ENCODE measurements at regions not wholly inside any gene's neighbourhood (a gene's known extent, or its start where the extent isn't known, plus 50 kb on each side); places are given as distances from the start of the nearest gene placed in this dataset.

DNA sequence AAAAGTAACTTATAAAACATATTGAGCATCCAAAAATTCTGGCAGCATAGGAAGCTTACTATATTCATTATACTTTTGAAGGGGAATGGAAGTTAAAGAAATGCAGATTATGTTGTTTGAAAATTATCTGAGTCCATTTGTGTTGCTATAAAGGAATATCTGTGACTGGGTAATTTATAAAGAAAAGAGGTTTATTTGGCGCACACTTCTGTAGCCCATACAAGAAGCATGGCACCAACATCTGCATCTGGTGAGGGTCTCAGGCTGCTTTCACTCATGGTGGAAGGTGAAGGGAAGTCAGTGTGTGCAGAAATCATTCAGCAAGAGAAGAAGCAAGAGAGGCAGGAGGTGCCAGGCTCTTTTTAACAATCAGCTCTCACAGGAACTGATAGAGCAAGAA lies 55.5 kb upstream of the BACH1 start:
- TF ChIP-seq, protein P1, sequence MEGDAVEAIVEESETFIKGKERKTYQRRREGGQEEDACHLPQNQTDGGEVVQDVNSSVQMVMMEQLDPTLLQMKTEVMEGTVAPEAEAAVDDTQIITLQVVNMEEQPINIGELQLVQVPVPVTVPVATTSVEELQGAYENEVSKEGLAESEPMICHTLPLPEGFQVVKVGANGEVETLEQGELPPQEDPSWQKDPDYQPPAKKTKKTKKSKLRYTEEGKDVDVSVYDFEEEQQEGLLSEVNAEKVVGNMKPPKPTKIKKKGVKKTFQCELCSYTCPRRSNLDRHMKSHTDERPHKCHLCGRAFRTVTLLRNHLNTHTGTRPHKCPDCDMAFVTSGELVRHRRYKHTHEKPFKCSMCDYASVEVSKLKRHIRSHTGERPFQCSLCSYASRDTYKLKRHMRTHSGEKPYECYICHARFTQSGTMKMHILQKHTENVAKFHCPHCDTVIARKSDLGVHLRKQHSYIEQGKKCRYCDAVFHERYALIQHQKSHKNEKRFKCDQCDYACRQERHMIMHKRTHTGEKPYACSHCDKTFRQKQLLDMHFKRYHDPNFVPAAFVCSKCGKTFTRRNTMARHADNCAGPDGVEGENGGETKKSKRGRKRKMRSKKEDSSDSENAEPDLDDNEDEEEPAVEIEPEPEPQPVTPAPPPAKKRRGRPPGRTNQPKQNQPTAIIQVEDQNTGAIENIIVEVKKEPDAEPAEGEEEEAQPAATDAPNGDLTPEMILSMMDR (IDR thresholded peaks at IDR 0.05; ENCODE audit: borderline replicate concordance, extremely low read depth, low read length, poor library complexity, severe bottlenecking) = no peak
- TF ChIP-seq EZH2 (IDR thresholded peaks at IDR 0.05; ENCODE audit: borderline replicate concordance, low read depth, low read length, severe bottlenecking) = no peak

Data from DND-41 (cell line).